BE2C (cell line): ENCODE measurements at regions not wholly inside any gene's neighbourhood (a gene's known extent, or its start where the extent isn't known, plus 50 kb on each side); places are given as distances from the start of the nearest gene placed in this dataset.
A peak's percentile ranks its signal among the peaks of the same experiment; 100 is the strongest.

Experiments used
- DNase-seq: peaks from one replicate; pipeline ENCODE4 v3.0.0-alpha.2; 2020
- H3K27me3 ChIP-seq: fragments of 250-450 bp; sonication (Bioruptor Pico); 2 replicates; pipeline ENCODE4 v1.5.1; 2020; ENCODE audit warnings: mild to moderate bottlenecking
- H3K36me3 ChIP-seq: fragments of 250-450 bp; sonication (Bioruptor Pico); 2 replicates; pipeline ENCODE4 v1.5.1; 2020; ENCODE audit warnings: mild to moderate bottlenecking
- H3K4me1 ChIP-seq: fragments of 250-450 bp; sonication (Bioruptor Pico); 2 replicates; pipeline ENCODE4 v1.5.1; 2020
- H3K4me3 ChIP-seq: 2 replicates; pipeline ENCODE4 v1.5.1; 2011; ENCODE audit warnings: low read depth, low read length
- H3K9me3 ChIP-seq: fragments of 250-450 bp; sonication (Bioruptor Pico); 2 replicates; pipeline ENCODE4 v1.5.1; 2020
- TF ChIP-seq, protein P1 (sequence below): IDR thresholded peaks from 2 replicates; pipeline ENCODE4 v1.5.1; 2012; ENCODE audit warnings: mild to moderate bottlenecking, low read depth, low read length

GRCh38 chr7:126210707-126211106 is 1042.0 kb downstream of the GRM8 start:
- no peaks in the 10 kb centered on the region for H3K9me3 ChIP-seq
- DNase-seq = no peak
- H3K4me3 ChIP-seq = no peak overlapping the region
- no peaks in the 10 kb centered on the region for H3K27me3 ChIP-seq
- peaks cover 2% of the 10 kb centered on the region; the same call in 1 of the 2 replicates for H3K4me1 ChIP-seq
- H3K36me3 ChIP-seq = no peaks in the 10 kb centered on the region
- TF ChIP-seq, protein P1, sequence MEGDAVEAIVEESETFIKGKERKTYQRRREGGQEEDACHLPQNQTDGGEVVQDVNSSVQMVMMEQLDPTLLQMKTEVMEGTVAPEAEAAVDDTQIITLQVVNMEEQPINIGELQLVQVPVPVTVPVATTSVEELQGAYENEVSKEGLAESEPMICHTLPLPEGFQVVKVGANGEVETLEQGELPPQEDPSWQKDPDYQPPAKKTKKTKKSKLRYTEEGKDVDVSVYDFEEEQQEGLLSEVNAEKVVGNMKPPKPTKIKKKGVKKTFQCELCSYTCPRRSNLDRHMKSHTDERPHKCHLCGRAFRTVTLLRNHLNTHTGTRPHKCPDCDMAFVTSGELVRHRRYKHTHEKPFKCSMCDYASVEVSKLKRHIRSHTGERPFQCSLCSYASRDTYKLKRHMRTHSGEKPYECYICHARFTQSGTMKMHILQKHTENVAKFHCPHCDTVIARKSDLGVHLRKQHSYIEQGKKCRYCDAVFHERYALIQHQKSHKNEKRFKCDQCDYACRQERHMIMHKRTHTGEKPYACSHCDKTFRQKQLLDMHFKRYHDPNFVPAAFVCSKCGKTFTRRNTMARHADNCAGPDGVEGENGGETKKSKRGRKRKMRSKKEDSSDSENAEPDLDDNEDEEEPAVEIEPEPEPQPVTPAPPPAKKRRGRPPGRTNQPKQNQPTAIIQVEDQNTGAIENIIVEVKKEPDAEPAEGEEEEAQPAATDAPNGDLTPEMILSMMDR = no peak

DNA sequence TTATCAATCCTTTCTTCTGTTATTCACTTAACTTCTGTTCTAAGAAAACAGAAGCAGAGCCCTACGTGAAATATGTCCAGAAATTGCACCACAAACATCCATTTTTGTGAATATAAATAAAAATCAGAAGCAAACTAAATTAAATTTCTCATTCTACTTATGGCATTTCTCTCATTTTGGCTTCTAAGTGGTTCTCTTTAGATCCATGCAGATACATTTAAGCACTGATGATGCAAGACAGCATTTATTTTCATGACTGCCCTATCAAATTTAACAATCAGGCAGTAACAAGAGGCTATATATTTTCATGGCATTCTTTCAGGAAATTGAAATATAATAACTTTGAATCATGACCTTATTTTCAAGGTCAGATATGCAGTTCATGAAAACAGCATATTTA is 1049.6 kb downstream of the GRM8 start:
- H3K9me3 ChIP-seq = no peaks in the 10 kb centered on the region
- TF ChIP-seq, protein P1 = no peak
- H3K4me3 ChIP-seq = no peak overlapping the region

GRCh38 chr7:126202177-126202576 is 1050.6 kb downstream of the GRM8 start:
- Histone ChIP-seq H3K4me3 (no peak overlapping the region), H3K4me1 (peaks cover 16% of the 10 kb centered on the region)
- TF ChIP-seq, protein P1 = no peak

More for the DNA sequence above, 1049.6 kb downstream of the GRM8 start:
- H3K36me3 ChIP-seq = no peaks in the 10 kb centered on the region
- DNase-seq = no peak
- H3K27me3 ChIP-seq = no peaks in the 10 kb centered on the region
- peaks cover 16% of the 10 kb centered on the region for H3K4me1 ChIP-seq

GRCh38 chr7:126185959-126186580 is 1066.7 kb downstream of the GRM8 start:
- H3K36me3 ChIP-seq = no peaks in the 10 kb centered on the region
- peaks cover 2% of the 10 kb centered on the region for H3K4me1 ChIP-seq
- no peaks in the 10 kb centered on the region for H3K27me3 ChIP-seq
- DNase-seq = peak; percentile 76
- no peaks in the 10 kb centered on the region for H3K9me3 ChIP-seq
- H3K4me3 ChIP-seq = no peak overlapping the region
- TF ChIP-seq, protein P1 = 0 out of 2 replicates have a peak, but pooled peaks have one; percentile 5

More at GRCh38 chr7:126202177-126202576, 1050.6 kb downstream of the GRM8 start:
- H3K27me3 ChIP-seq = no peaks in the 10 kb centered on the region
- no peak for DNase-seq
- no peaks in the 10 kb centered on the region for H3K36me3 ChIP-seq
- H3K9me3 ChIP-seq = no peaks in the 10 kb centered on the region

DNA sequence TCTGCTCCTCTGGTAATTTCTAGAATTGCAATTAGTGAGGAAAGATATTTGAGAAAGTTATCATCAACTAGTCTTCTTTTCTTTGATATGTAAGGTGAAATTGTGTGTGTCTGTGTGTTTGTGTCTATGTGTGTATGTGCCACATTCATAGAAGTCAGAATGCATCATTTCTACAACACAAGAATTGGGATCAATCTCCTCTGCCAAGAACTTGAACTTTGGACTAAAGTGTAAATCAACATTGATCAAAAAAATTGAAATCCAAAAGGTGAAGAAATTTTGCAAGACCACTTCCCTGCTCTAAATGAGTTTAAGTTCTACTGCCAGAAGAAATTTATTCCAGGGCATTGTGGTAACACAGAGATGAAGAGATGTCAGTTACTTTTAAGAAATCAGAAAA is 1072.8 kb downstream of the GRM8 start:
- TF ChIP-seq, protein P1 = no peak
- no peaks in the 10 kb centered on the region for H3K36me3 ChIP-seq
- no peaks in the 10 kb centered on the region for H3K9me3 ChIP-seq
- no peaks in the 10 kb centered on the region for H3K4me1 ChIP-seq
- no peaks in the 10 kb centered on the region for H3K27me3 ChIP-seq
- DNase-seq = no peak
- no peak overlapping the region for H3K4me3 ChIP-seq

DNA sequence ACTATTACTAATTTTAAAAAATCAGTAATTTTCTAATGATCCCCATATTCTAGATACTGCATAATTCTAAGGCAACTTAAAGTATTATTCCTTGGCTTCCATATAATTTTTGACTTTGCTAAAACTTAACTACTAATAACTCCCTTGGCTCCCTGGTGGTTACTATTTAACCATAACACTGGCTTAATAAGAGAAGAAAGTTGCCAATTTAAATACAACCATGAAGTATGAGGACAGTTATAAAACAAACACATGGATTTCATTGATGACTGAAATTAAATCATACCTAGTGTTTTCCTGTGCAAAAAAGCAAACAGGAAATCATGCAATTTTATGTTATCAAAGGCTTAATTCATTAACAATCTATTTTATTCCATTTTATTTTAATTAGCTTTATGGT is 1073.9 kb downstream of the GRM8 start:
- Histone ChIP-seq H3K4me1 (no peaks in the 10 kb centered on the region), H3K4me3 (no peak overlapping the region), H3K27me3 (no peaks in the 10 kb centered on the region), H3K9me3 (no peaks in the 10 kb centered on the region), H3K36me3 (no peaks in the 10 kb centered on the region)
- no peak for DNase-seq
- TF ChIP-seq, protein P1 = no peak
